GM12801 (cell line): ENCODE measurements at regions not wholly inside any gene's neighbourhood (a gene's known extent, or its start where the extent isn't known, plus 50 kb on each side); places are given as distances from the start of the nearest gene placed in this dataset.

ENCODE experiments used
- TF ChIP-seq, protein P1 (sequence below): IDR thresholded peaks from one replicate; pipeline ENCODE4 v1.5.1; 2011; ENCODE audit warnings: control low read depth; ENCODE audit not compliant: insufficient read length; ENCODE audit errors: extremely low read depth

DNA sequence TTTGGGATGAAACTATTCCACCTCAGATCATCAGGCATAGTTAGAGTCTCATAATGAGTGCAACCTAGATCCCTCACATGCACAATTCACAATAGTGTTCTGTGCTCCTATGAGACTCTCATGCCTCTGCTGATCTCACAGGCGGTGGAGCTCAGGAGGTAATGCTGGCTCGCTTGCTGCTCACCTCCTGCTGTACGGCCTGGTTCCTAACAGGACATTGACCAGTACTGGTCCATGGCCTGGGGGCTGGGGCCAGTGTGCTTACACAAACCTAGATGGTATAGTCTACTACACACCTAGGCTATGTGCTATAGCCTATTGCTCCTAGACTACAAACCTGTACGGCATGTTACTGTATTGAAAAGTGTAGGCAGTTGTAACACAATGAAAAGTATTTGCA lies 448.4 kb downstream of the RPS6KC1 start:
- TF ChIP-seq, protein P1, sequence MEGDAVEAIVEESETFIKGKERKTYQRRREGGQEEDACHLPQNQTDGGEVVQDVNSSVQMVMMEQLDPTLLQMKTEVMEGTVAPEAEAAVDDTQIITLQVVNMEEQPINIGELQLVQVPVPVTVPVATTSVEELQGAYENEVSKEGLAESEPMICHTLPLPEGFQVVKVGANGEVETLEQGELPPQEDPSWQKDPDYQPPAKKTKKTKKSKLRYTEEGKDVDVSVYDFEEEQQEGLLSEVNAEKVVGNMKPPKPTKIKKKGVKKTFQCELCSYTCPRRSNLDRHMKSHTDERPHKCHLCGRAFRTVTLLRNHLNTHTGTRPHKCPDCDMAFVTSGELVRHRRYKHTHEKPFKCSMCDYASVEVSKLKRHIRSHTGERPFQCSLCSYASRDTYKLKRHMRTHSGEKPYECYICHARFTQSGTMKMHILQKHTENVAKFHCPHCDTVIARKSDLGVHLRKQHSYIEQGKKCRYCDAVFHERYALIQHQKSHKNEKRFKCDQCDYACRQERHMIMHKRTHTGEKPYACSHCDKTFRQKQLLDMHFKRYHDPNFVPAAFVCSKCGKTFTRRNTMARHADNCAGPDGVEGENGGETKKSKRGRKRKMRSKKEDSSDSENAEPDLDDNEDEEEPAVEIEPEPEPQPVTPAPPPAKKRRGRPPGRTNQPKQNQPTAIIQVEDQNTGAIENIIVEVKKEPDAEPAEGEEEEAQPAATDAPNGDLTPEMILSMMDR, result no peak

DNA sequence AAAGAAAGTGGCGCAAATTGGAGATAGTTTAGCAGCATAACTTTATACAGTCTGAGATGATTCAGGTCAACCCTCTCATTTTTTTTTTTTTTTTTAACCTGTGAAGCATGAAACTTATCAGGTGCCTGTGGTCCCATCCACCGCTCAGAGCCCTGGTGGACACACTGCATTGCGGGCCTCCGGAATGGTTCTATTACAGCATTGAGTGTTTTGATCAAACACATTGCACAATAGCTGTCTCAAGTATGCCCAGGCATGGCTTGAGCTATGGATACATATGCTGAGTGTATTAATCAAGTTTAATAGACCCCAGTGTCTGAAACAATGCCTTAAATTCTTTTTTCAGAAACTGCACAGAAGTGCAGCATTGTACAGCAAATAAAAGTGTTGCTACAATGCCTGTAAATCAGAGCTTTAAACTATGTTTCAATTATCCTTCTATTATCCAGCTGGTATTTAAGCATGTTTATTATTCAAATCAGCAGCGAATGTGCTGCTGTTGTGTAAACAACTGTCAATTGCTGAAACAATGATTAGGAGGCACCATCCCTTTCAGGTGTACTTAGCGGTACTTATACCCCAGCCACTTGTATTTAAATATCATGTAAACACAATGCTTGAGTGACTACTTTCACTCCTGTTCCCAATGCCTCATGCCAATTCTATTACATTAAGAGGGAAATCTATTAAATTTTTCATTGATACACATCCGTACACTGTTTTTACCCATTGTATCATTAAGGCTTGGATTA lies 456.6 kb downstream of the RPS6KC1 start:
- TF ChIP-seq, protein P1, result no peak

DNA sequence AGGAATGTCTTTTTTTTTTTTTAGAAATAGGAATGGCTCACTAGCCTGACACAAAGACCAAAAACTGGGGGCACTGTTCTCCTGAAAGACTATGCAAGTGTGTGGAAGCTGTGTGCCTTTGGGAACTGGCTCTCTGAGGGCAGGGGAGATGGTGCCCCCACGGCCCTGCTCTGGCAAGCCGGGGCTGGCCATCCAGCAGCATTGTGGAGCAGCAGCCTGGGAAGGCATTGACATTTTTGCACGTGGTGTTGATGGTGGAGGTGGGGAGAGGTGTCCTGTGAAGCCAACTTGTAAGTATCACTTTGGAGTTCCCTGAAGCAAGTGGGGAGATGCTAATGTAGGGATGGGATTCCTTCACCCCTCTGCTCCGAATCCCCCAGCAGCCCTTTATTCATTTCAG lies 460.1 kb downstream of the RPS6KC1 start:
- TF ChIP-seq, protein P1, result no peak

DNA sequence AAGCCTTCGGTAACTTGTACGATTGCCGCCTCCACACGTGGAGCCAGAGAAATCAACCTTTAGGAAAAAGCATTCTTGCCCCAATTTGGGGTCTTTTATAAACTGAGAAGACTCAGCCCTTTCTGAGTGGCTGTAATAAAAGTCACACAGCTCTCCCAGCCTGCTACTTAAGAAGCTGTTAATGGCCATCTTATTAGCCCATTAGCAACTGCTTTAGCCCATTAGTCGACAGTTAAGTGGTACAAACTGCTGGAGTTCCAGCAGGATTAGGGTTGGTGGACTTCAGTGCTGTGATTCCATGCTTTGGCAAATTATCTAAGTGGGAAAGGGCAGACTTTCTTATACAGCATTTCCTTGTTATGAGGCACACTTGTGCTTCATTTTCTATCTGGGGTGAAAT lies 461.3 kb downstream of the RPS6KC1 start:
- TF ChIP-seq, protein P1, result no peak

DNA sequence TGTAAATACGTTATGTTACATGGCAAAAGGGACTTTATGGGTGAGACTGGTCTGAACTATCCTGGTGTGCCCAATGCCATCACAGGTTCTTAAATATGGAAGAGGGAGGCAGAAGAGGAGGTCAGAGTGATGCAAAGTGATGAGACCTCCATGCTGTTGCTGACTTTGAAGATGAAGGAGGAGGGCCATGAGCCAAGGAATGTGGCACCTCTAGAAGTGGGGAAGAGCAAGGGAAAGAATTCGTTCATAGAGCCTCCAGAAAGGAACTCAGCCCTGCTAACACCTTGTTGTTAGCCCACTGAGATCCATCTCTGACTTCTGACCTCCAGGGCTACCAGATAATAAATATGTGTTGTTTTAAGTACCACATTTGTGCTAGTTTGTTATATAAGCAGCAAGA lies 462.0 kb downstream of the RPS6KC1 start:
- TF ChIP-seq, protein P1, result no peak

DNA sequence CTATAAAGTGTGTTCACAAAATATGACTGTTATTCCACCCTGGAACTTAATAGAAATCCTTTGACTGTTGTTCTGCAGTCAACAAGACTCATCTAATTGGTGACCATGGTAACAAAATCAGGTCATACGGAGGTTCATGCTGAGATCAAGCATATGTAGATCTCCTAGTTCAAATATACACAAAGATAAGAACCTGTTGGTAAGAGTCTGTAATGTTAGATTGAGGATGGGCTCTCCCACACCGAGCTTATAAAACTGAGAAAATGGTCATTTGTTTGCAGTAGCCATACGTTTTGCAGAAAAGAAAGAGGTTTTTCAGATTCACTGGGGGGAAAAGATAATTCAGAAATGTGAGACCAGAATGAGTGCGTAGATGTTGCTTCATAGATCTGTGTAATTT lies 468.1 kb downstream of the RPS6KC1 start:
- TF ChIP-seq, protein P1, result no peak

DNA sequence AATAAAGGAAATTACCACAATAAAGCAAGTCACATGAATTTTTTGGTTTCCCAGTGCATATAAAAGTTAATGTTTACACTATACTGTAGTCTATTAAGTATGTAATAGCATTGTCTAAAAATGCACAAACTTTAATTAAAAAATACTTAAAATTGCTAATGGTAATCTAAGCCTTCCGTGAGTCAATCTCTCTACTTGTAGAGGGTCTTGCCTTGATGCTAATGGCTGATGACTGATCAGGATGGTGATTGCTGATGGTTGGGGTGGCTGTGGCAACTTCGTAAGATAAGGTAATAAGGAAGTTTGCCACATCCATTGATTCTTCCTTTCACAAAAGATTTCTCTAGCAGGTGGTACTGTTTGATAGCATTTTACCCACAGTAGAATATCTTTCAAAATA lies 466.6 kb upstream of the PROX1 start:
- TF ChIP-seq, protein P1, result no peak
